IMR-90 (cell line): ENCODE measurements at regions not wholly inside any gene's neighbourhood (a gene's known extent, or its start where the extent isn't known, plus 50 kb on each side); places are given as distances from the start of the nearest gene placed in this dataset.

Experiments
- ATAC-seq: fragments of 200-7000 bp; cut with Tn5 transposase; 2 replicates; pipeline ENCODE4 v1.9.1; 2020; ENCODE audit warnings: low read depth, mild to moderate bottlenecking, moderate library complexity
- BruUV-seq: library from RNA; stranded (reverse); fragments of 400-500 nt; replicated peaks from 2 replicates; lab custom pipeline; 2021; lab: Mats Ljungman, UMichigan
- CTCF ChIA-PET: fragments of 300-600 bp; formaldehyde crosslinking; extraction: SDS; loops from one replicate; lab custom pipeline; 2021; ENCODE audit warnings: antibody characterized with exemption; lab: Yijun Ruan, JAX
- POLR2A ChIA-PET: fragments of 300-600 bp; sonication (Branson Sonifier 250); formaldehyde crosslinking; loops from one replicate; lab custom pipeline; 2022; ENCODE audit warnings: antibody characterized with exemption; ENCODE audit not compliant: unreplicated experiment; lab: Charles Lee
- DNase-seq: peaks from one replicate; pipeline ENCODE4 v3.0.0; 2013
- H2AFZ ChIP-seq: replicated peaks from 2 replicates; pipeline ENCODE3; 2013; ENCODE audit warnings: low read length, mild to moderate bottlenecking; ENCODE audit not compliant: poor library complexity
- H2AK5ac ChIP-seq: 2 replicates; pipeline ENCODE4 v1.6.1; 2013; ENCODE audit warnings: low read depth, low read length, inconsistent platforms
- H2AK9ac ChIP-seq: replicated peaks from 2 replicates; pipeline ENCODE3; 2013; ENCODE audit warnings: mild to moderate bottlenecking, low read depth, low read length, moderate library complexity; ENCODE audit not compliant: poor library complexity
- H2BK120ac ChIP-seq: 2 replicates; pipeline ENCODE4 v1.6.1; 2013; ENCODE audit warnings: low read depth, low read length, inconsistent platforms
- H2BK15ac ChIP-seq: 3 replicates; pipeline ENCODE4 v1.6.1; 2013; ENCODE audit warnings: low read depth, low read length, inconsistent platforms
- H2BK20ac ChIP-seq: 2 replicates; pipeline ENCODE4 v1.6.1; 2013; ENCODE audit warnings: low read depth, mild to moderate bottlenecking, inconsistent platforms, low read length, moderate library complexity
- H2BK5ac ChIP-seq: 2 replicates; pipeline ENCODE4 v1.6.1; 2013; ENCODE audit warnings: mild to moderate bottlenecking, low read depth, low read length, inconsistent platforms; ENCODE audit not compliant: poor library complexity, severe bottlenecking
- H3K14ac ChIP-seq: replicated peaks from 2 replicates; pipeline ENCODE4 v1.6.1; 2013; ENCODE audit warnings: low read depth, low read length, inconsistent platforms
- H3K18ac ChIP-seq: 2 replicates; pipeline ENCODE4 v1.6.1; 2013; ENCODE audit warnings: low read depth, low read length, control low read depth
- H3K23ac ChIP-seq: 2 replicates; pipeline ENCODE4 v1.6.1; 2013; ENCODE audit warnings: low read depth, low read length, inconsistent platforms
- H3K27ac ChIP-seq: 2 replicates; pipeline ENCODE4 v1.5.1; 2013; ENCODE audit warnings: mild to moderate bottlenecking, control low read depth, low read length; ENCODE audit not compliant: insufficient read depth
- H3K27me3 ChIP-seq: 2 replicates; pipeline ENCODE4 v1.6.1; 2013; ENCODE audit warnings: low read length; ENCODE audit not compliant: control insufficient read depth, insufficient read depth
- H3K36me3 ChIP-seq: 2 replicates; pipeline ENCODE4 v1.6.1; 2013; ENCODE audit warnings: low read length, mixed read lengths; ENCODE audit not compliant: control insufficient read depth, insufficient read depth
- H3K4ac ChIP-seq: 2 replicates; pipeline ENCODE4 v1.6.1; 2013; ENCODE audit warnings: low read depth, low read length, inconsistent platforms
- H3K4me1 ChIP-seq: 2 replicates; pipeline ENCODE4 v1.6.1; 2013; ENCODE audit warnings: low read length, mixed read lengths; ENCODE audit not compliant: control insufficient read depth, insufficient read depth
- H3K4me2 ChIP-seq: 2 replicates; pipeline ENCODE4 v1.6.1; 2013; ENCODE audit warnings: low read depth, mild to moderate bottlenecking, control low read depth, low read length, moderate library complexity
- H3K4me3 ChIP-seq: 2 replicates; pipeline ENCODE4 v1.5.1; 2013; ENCODE audit warnings: low read depth, mild to moderate bottlenecking, control low read depth, low read length, moderate library complexity; ENCODE audit not compliant: insufficient read depth
- H3K56ac ChIP-seq: 2 replicates; pipeline ENCODE4 v1.6.1; 2013; ENCODE audit warnings: low read length, inconsistent platforms; ENCODE audit not compliant: insufficient read depth; ENCODE audit errors: extremely low read depth
- H3K79me1 ChIP-seq, 2 experiments: 2 replicates each; pipeline ENCODE4 v1.6.1; 2013; ENCODE audit warnings: low read length in 2 of 2, inconsistent platforms in 1 of 2, low read depth in 1 of 2
- H3K9ac ChIP-seq: 2 replicates; pipeline ENCODE4 v1.6.1; 2013; ENCODE audit warnings: low read depth, low read length, control low read depth
- H3K9me1 ChIP-seq: 2 replicates; pipeline ENCODE4 v1.6.1; 2013; ENCODE audit warnings: low read length, inconsistent platforms; ENCODE audit not compliant: insufficient read depth
- H3K9me3 ChIP-seq: 2 replicates; pipeline ENCODE4 v1.6.1; 2013; ENCODE audit warnings: low read length; ENCODE audit not compliant: control insufficient read depth, insufficient read depth
- H4K20me1 ChIP-seq: 2 replicates; pipeline ENCODE4 v1.6.1; 2013; ENCODE audit warnings: low read length, inconsistent platforms; ENCODE audit not compliant: insufficient read depth
- H4K5ac ChIP-seq: 2 replicates; pipeline ENCODE4 v1.6.1; 2013; ENCODE audit warnings: mild to moderate bottlenecking, low read depth, low read length, control low read depth
- H4K8ac ChIP-seq, 2 experiments: 2 replicates each; pipeline ENCODE4 v1.6.1; 2013; ENCODE audit warnings: low read depth in 2 of 2, low read length in 2 of 2, control low read depth in 1 of 2, inconsistent platforms in 1 of 2
- H4K91ac ChIP-seq: 2 replicates; pipeline ENCODE4 v1.6.1; 2013; ENCODE audit warnings: low read depth, low read length, inconsistent platforms; ENCODE audit not compliant: insufficient read depth
- CHD1 ChIP-seq: IDR thresholded peaks from 2 replicates; pipeline ENCODE4 v1.6.1; 2012; ENCODE audit warnings: low read depth, low read length, improper control_type of control experiment
- MAFK ChIP-seq: IDR thresholded peaks from 2 replicates; pipeline ENCODE4 v1.6.1; 2012; ENCODE audit warnings: low read depth, low read length, improper control_type of control experiment
- POLR2A ChIP-seq: IDR thresholded peaks from 2 replicates; pipeline ENCODE4 v1.6.1; 2012; ENCODE audit warnings: mild to moderate bottlenecking, low read depth, low read length
- RAD21 ChIP-seq: IDR thresholded peaks from 2 replicates; pipeline ENCODE4 v1.6.1; 2012; ENCODE audit warnings: low read length, improper control_type of control experiment
- SMC3 ChIP-seq: fragments of 150-350 bp; IDR thresholded peaks from 2 replicates; pipeline ENCODE4 v1.6.1; 2016; ENCODE audit warnings: low read depth, mild to moderate bottlenecking, antibody characterized with exemption, low read length, moderate library complexity
- WGBS, 2 experiments: methylation state at CpG; one replicate each; pipeline versions ENCODE4 v1.1.5 to v1.1.7; 2013; ENCODE audit warnings: missing lambda C conversion rate in 2 of 2; ENCODE audit not compliant: insufficient read length in 1 of 2; ENCODE audit errors: extremely low coverage in 2 of 2; 5-methylcytosine and 5-hydroxymethylcytosine counted together
- dilution Hi-C: fragments of 300-500 bp; cut with HindIII; formaldehyde crosslinking; loops from one replicate; pipeline ENCODE4 v1.14.3; 2018; ENCODE audit warnings: low sequenced_read_pairs; ENCODE audit not compliant: unreplicated experiment
- in situ Hi-C: fragments of 300-500 bp; cut with MboI; formaldehyde crosslinking; loops from 3 replicates; pipeline ENCODE4 v1.14.3; 2019; ENCODE audit warnings: low sequenced_read_pairs, inconsistent platforms, mixed read lengths
- intact Hi-C: fragments of 100-400 bp; cut with micrococcal nuclease; formaldehyde crosslinking; loops from 2 replicates; pipeline ENCODE4 v1.10.0; 2022
- TF ChIP-seq, protein P1 (sequence below): conservative IDR thresholded peaks from 2 replicates; pipeline ENCODE4 v1.5.1; 2012; ENCODE audit warnings: mild to moderate bottlenecking, low read depth, low read length, improper control_type of control experiment

DNA sequence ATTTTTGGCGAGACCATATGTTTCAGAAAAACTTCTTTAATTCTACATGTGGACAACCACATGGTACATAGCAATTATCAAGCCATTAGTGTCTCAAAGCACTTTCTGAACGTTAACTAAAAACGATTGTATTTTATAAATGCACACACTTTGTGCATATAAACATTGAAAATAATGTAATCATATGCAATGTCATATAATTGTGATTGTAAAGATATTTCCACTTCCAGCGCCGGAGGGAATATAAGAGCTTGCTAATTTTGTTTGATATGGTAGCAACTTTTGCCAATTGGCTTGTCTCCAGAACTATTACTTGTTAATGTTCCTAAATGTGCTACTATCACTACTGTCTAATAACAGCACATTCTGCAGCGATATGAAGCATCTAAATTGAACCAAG lies 162.3 kb upstream of the SMIM31 start:
- H3K9me1 ChIP-seq: no peaks in the 10 kb centered on the region
- ChIA-PET CTCF (no interaction called here), POLR2A (no interaction called here)
- DNase-seq (no peak), ATAC-seq (no peak)
- no TSS peak for BruUV-seq
- TF ChIP-seq CHD1: no peak
- TF ChIP-seq POLR2A: no peak
- TF ChIP-seq MAFK: no peak
- TF ChIP-seq, protein P1, sequence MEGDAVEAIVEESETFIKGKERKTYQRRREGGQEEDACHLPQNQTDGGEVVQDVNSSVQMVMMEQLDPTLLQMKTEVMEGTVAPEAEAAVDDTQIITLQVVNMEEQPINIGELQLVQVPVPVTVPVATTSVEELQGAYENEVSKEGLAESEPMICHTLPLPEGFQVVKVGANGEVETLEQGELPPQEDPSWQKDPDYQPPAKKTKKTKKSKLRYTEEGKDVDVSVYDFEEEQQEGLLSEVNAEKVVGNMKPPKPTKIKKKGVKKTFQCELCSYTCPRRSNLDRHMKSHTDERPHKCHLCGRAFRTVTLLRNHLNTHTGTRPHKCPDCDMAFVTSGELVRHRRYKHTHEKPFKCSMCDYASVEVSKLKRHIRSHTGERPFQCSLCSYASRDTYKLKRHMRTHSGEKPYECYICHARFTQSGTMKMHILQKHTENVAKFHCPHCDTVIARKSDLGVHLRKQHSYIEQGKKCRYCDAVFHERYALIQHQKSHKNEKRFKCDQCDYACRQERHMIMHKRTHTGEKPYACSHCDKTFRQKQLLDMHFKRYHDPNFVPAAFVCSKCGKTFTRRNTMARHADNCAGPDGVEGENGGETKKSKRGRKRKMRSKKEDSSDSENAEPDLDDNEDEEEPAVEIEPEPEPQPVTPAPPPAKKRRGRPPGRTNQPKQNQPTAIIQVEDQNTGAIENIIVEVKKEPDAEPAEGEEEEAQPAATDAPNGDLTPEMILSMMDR: no peak
- TF ChIP-seq SMC3: no peak
- no peak for TF ChIP-seq RAD21
- H3K4me1 ChIP-seq: no peaks in the 10 kb centered on the region
- no peak overlapping the region for H2BK120ac ChIP-seq
- no peak overlapping the region for H3K18ac ChIP-seq
- H2AFZ ChIP-seq: no peak overlapping the region
- no peaks in the 10 kb centered on the region for H3K79me1 ChIP-seq
- no peak overlapping the region for H4K8ac ChIP-seq
- intact Hi-C loops: no loop called here
- peaks cover 3% of the 10 kb centered on the region for H3K9me3 ChIP-seq
- no peak overlapping the region for H2AK9ac ChIP-seq
- H3K4me3 ChIP-seq: no peak overlapping the region
- H3K23ac ChIP-seq: no peak overlapping the region
- no peak overlapping the region for H2AK5ac ChIP-seq
- no peak overlapping the region for H3K27ac ChIP-seq
- no peaks in the 10 kb centered on the region for H3K27me3 ChIP-seq
- no peaks in the 10 kb centered on the region for H4K20me1 ChIP-seq
- no peak overlapping the region for H3K4me2 ChIP-seq
- H3K4ac ChIP-seq: no peak overlapping the region
- H2BK15ac ChIP-seq: no peak overlapping the region
- H3K56ac ChIP-seq: no peak overlapping the region
- no peak overlapping the region for H3K9ac ChIP-seq
- no peak overlapping the region for H2BK5ac ChIP-seq
- no CpG with 5 or more reads among the region's 6 CpGs for WGBS, 2 experiments
- H3K14ac ChIP-seq: no peak overlapping the region
- H2BK20ac ChIP-seq: no peak overlapping the region
- in situ Hi-C loops: no loop called here
- no peak overlapping the region for H4K91ac ChIP-seq
- H4K5ac ChIP-seq: no peak overlapping the region
- dilution Hi-C loops: no loop called here
- no peaks in the 10 kb centered on the region for H3K36me3 ChIP-seq
